AG04450 (cell line): ENCODE measurements at regions not wholly inside any gene's neighbourhood (a gene's known extent, or its start where the extent isn't known, plus 50 kb on each side); places are given as distances from the start of the nearest gene placed in this dataset.

Experiments used
- CTCF ChIA-PET: fragments of 300-600, 350-600 bp; formaldehyde crosslinking; extraction: SDS; loops from one replicate; lab custom pipeline; 2022; ENCODE audit warnings: antibody characterized with exemption, inconsistent platforms; lab: Charles Lee
- POLR2A ChIA-PET: fragments of 350-600 bp; formaldehyde crosslinking; extraction: SDS; loops from one replicate; lab custom pipeline; 2021; ENCODE audit warnings: antibody characterized with exemption, inconsistent platforms; lab: Yijun Ruan, JAX
- DNase-seq: peaks from one replicate; pipeline ENCODE4 v3.0.0-alpha.2; 2011; ENCODE audit warnings: low read depth, low spot score
- H3K27ac ChIP-seq: one replicate; pipeline ENCODE4 v1.5.1; 2012; ENCODE audit warnings: low read depth, low read length, control low read depth
- H3K27me3 ChIP-seq: one replicate; pipeline ENCODE4 v1.6.0; 2012; ENCODE audit warnings: low read length; ENCODE audit not compliant: control insufficient read depth, insufficient read depth
- H3K4me3 ChIP-seq: 2 replicates; pipeline ENCODE4 v1.5.1; 2011; ENCODE audit warnings: mild to moderate bottlenecking, low read depth, low read length, control low read depth
- H3K9me3 ChIP-seq: 2 replicates; pipeline ENCODE4 v1.5.1; 2012; ENCODE audit warnings: low read length; ENCODE audit not compliant: control insufficient read depth, insufficient read depth
- CTCF ChIP-seq: IDR thresholded peaks from 2 replicates; pipeline ENCODE4 v1.5.1; 2011; ENCODE audit warnings: low read depth, low read length, control low read depth, inconsistent platforms

GRCh38 chr16:14350081-14350480 lies 279.0 kb downstream of the MRTFB start:
- H3K9me3 ChIP-seq: peaks cover 10% of the 10 kb centered on the region
- no peak for DNase-seq
- H3K27me3 ChIP-seq: no peaks in the 10 kb centered on the region
- H3K4me3 ChIP-seq: no peak overlapping the region
- H3K27ac ChIP-seq: no peak overlapping the region
- POLR2A ChIA-PET: no interaction called here
- TF ChIP-seq CTCF: no peak
- CTCF ChIA-PET: no interaction called here

GRCh38 chr16:14347706-14348105 lies 276.6 kb downstream of the MRTFB start:
- DNase-seq: no peak
- ChIA-PET CTCF (no interaction called here), POLR2A (interaction anchor here (0.6 to 0.7 kb wide), 2 partner anchors 28 to 332 kb away, joined by 4 to 10 read pairs; no protein-coding TSS in a partner anchor)
- H3K27me3 ChIP-seq: no peaks in the 10 kb centered on the region
- no peak overlapping the region for H3K4me3 ChIP-seq
- H3K9me3 ChIP-seq: peaks cover 14% of the 10 kb centered on the region
- TF ChIP-seq CTCF: no peak
- H3K27ac ChIP-seq: no peak overlapping the region

GRCh38 chr16:14346278-14347142 lies 275.4 kb downstream of the MRTFB start:
- CTCF ChIA-PET: no interaction called here
- H3K27ac ChIP-seq: no peak overlapping the region
- H3K4me3 ChIP-seq: no peak overlapping the region
- peaks cover 14% of the 10 kb centered on the region for H3K9me3 ChIP-seq
- no peak for DNase-seq
- no peaks in the 10 kb centered on the region for H3K27me3 ChIP-seq
- POLR2A ChIA-PET: no interaction called here
- no peak for TF ChIP-seq CTCF

GRCh38 chr16:14345512-14346115 lies 274.5 kb downstream of the MRTFB start:
- Histone ChIP-seq H3K27ac (no peak overlapping the region), H3K9me3 (peaks cover 14% of the 10 kb centered on the region), H3K27me3 (no peaks in the 10 kb centered on the region), H3K4me3 (no peak overlapping the region)
- ChIA-PET POLR2A (no interaction called here), CTCF (no interaction called here)
- no peak for DNase-seq
- no peak for TF ChIP-seq CTCF

- Histone ChIP-seq H3K27ac (no peak overlapping the region), H3K4me3 (no peak overlapping the region), H3K9me3 (peaks cover 14% of the 10 kb centered on the region), H3K27me3 (no peaks in the 10 kb centered on the region)
- no peak for DNase-seq
- no peak for TF ChIP-seq CTCF
- CTCF ChIA-PET: no interaction called here
- POLR2A ChIA-PET: no interaction called here
These were observed 273.8 kb downstream of the MRTFB start for GRCh38 chr16:14344945-14345344.
